GM21423 (cell line): ENCODE measurements at regions not wholly inside any gene's neighbourhood (a gene's known extent, or its start where the extent isn't known, plus 50 kb on each side); places are given as distances from the start of the nearest gene placed in this dataset.

Experiments
- ATAC-seq: cut with Tn5 transposase; IDR thresholded peaks from one replicate; pipeline ENCODE4 v1.9.1; 2021; ENCODE audit warnings: mild to moderate bottlenecking, moderate library complexity; ENCODE audit not compliant: unreplicated experiment

- ATAC-seq: no peak
Measured at GRCh38 chr9:79799691-79800335, 228.0 kb downstream of the TLE4 start.

- no peak for ATAC-seq
Measured at GRCh38 chr9:79798450-79798849, 226.7 kb downstream of the TLE4 start.

- no peak for ATAC-seq
Measured at GRCh38 chr9:79796411-79796810, 224.6 kb downstream of the TLE4 start.

GRCh38 chr9:79788662-79789061, 216.9 kb downstream of the TLE4 start:
- no peak for ATAC-seq

GRCh38 chr9:79781263-79781662, 209.5 kb downstream of the TLE4 start:
- ATAC-seq: no peak

- ATAC-seq: no peak
Measured at GRCh38 chr9:79780559-79780958, 208.8 kb downstream of the TLE4 start.

- no peak for ATAC-seq
Measured at GRCh38 chr9:79779901-79780300, 208.1 kb downstream of the TLE4 start.

GRCh38 chr9:79778581-79778980, 206.8 kb downstream of the TLE4 start:
- ATAC-seq: no peak

- no peak for ATAC-seq
Measured at GRCh38 chr9:79776581-79776980, 204.8 kb downstream of the TLE4 start.
